DND-41 (cell line): ENCODE measurements at regions not wholly inside any gene's neighbourhood (a gene's known extent, or its start where the extent isn't known, plus 50 kb on each side); places are given as distances from the start of the nearest gene placed in this dataset.

ENCODE experiments used
- EZH2 ChIP-seq: IDR thresholded peaks from 3 replicates; pipeline ENCODE4 v1.6.1; 2012; ENCODE audit warnings: borderline replicate concordance, low read depth, mild to moderate bottlenecking, moderate library complexity, low read length, inconsistent platforms; ENCODE audit not compliant: severe bottlenecking
- TF ChIP-seq, protein P1 (sequence below): IDR thresholded peaks from 2 replicates; pipeline ENCODE4 v1.5.1; 2012; ENCODE audit warnings: borderline replicate concordance, low read length, moderate library complexity, mild to moderate bottlenecking; ENCODE audit not compliant: poor library complexity, severe bottlenecking; ENCODE audit errors: extremely low read depth

DNA sequence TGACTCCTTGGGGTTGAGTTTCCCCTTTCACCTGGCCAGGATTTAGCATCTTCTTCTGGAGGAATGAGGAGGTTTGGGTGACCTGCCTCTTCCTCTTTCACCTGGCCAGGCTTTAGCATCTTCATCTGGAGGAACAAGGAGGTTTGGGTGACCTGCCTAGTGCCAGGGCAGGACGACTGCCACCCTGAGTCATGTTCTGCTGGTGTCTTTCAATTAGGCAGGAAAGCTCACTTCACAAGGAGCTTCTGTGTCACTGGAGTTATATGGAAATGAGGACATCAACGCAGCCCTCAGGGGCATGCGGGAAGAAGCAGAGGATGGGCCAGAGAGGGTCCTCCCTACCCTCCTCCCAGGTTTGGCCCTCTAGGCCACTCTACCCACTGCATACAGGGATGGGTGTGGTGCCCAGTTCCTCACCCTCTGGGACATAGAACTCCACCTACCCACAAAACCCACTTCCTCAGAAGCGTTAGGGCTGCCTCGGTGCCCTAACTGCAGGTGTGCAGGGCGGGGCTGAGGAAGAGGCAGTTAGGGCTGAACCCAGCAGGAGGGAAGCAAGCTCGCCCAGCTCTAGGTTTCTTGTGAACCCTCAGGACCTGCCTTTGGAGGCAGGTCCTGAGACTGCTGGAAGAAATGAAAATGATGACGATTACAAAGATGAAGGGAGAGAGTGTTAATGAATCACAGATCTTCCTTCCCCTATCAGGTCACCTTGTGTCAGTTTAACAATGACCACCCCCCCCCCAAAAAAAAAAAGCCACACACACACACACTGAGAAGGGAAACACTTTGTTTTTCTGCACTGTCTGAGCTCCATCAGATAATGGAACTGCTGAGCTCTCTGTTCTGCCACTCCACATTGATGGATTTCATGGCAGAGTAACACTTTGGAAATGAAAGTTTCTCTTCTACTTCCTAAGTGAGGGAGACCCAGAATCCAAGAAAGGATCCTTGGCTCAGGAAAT, 71.0 kb downstream of the ARL4C start:
- TF ChIP-seq, protein P1, sequence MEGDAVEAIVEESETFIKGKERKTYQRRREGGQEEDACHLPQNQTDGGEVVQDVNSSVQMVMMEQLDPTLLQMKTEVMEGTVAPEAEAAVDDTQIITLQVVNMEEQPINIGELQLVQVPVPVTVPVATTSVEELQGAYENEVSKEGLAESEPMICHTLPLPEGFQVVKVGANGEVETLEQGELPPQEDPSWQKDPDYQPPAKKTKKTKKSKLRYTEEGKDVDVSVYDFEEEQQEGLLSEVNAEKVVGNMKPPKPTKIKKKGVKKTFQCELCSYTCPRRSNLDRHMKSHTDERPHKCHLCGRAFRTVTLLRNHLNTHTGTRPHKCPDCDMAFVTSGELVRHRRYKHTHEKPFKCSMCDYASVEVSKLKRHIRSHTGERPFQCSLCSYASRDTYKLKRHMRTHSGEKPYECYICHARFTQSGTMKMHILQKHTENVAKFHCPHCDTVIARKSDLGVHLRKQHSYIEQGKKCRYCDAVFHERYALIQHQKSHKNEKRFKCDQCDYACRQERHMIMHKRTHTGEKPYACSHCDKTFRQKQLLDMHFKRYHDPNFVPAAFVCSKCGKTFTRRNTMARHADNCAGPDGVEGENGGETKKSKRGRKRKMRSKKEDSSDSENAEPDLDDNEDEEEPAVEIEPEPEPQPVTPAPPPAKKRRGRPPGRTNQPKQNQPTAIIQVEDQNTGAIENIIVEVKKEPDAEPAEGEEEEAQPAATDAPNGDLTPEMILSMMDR, result peak; percentile 25
- TF ChIP-seq EZH2, result no peak
